Activated CD4-positive, alpha-beta T cell treated with anti-CD3 and anti-CD28 coated beads, Interleukin-2, Interleukin-6, amounts not matched to agents 100 ng/mL and 50 ng/mL, durations not matched to agents 16 hours and 8 hours (primary cell): ENCODE measurements at regions not wholly inside any gene's neighbourhood (a gene's known extent, or its start where the extent isn't known, plus 50 kb on each side); places are given as distances from the start of the nearest gene placed in this dataset.
A peak's percentile ranks its signal among the peaks of the same experiment; 100 is the strongest.

ENCODE experiments used
- DNase-seq: peaks from one replicate; pipeline ENCODE4 v3.0.0-alpha.2; 2020

GRCh38 chr2:152861349-152861942 lies 143.0 kb downstream of the ARL6IP6 start:
- peak; percentile 35 for DNase-seq

- DNase-seq = no peak
Observed at GRCh38 chr2:152858594-152859265, 140.3 kb downstream of the ARL6IP6 start.

GRCh38 chr2:152846697-152847470 lies 128.5 kb downstream of the ARL6IP6 start:
- no peak for DNase-seq

DNA sequence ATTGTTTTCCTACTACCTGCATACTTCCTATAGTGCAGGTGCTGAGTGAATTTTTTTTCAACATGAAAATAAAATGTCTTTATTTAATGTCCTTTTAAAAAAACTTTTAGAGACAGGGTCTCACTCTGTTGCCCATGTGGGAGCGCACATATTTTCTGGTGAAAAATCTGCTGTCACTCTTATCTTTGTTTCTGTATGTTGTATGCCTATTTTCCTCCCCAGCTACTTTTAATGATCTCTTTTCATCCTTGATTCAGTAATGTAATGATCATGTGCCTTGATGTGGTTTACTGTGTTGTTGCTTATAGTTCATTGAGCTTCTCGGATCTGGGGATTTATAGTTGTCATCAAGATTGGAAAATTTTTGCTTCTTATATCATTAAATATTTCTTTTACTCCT lies 117.3 kb downstream of the ARL6IP6 start:
- DNase-seq = no peak

GRCh38 chr2:152827944-152828343 lies 109.5 kb downstream of the ARL6IP6 start:
- DNase-seq = no peak

- DNase-seq = no peak
Observed at GRCh38 chr2:152826581-152827279, 108.3 kb downstream of the ARL6IP6 start.

DNA sequence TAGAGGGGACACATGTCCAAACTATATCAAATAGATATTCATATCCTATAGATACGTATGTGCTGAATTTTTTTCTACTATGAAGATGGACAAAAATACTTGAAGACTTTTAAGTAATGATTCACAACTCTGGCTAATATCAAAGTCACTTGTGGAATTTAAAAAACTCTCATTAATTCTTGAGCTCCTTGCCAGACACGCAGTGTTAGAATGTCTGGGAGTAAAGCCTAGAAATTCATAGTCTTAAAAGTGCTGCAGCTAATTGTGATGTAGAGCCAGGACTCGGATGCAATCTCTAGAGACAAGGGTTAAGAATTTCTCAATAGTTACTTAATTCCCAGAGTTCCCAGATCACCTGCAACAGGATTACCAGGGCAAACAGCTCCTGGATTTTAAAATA lies 107.4 kb downstream of the ARL6IP6 start:
- no peak for DNase-seq

DNA sequence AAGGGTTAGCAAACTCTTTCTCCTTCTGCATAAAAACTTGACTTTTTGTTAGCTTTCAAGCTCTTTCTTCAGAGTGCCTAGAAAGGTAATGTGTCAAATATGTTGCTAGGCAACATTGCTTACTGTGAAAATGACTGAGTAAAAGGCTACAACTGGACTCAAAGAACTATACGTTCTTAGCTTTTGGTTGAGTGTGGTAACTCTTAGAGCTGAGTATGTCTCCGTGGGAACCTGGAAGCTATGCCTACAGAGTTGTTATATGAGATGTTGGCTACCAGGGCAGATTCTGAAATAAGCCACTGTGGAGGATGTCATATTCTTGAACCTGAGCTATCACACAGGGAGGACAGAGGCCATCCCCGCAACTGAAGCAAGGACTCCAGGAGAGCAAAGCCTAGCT lies 105.5 kb downstream of the ARL6IP6 start:
- DNase-seq = no peak

DNA sequence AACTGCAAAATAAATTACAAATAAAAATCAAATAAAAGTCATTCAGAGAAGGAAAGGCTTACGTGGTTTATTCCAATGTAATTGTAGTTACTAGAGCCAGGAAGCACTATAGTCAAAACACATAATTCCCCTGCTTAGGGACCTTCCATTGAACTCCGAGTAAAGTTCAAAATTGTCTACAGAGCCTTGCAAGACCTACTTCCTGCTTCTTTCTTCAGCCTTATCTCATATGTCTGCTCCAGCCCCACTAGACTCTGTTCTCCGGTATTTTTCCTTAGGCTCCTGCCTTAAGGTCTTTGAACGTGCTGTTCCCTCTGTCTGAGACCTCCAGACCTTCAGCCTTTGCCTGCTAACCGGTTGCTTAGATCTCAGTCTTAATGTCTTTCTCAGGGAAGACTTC lies 104.3 kb downstream of the ARL6IP6 start:
- DNase-seq = no peak

- no peak for DNase-seq
Observed at GRCh38 chr2:152820048-152820447, 101.6 kb downstream of the ARL6IP6 start.

- DNase-seq = no peak
Observed at GRCh38 chr2:152815634-152816257, 97.3 kb downstream of the ARL6IP6 start.

DNA sequence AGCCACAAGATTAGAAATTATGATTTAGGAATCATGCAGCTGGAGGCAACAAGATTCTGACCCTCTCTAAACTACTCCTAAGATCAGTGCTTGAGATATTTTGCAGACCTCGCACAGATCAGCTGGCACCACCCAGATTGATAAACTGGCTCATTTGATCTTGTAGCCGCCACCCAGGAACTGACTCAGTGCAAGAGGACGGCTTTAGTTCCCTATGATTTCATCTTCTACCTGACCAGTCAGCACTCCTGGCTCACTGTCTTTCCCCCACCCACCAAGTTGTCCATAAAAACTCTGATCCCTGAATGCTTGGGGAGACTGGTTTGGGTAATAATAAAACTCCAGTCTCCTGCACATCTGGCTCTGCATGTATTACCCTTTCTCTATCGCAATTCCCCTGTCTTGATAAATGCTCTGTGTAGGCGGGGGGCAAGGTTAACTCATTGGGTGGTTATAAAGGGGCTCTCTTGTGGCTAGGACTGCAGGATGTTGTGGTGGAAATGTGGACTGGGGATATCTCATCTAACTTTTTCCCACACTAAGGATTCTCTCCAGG lies 96.1 kb downstream of the ARL6IP6 start:
- no peak for DNase-seq

- DNase-seq = no peak
Observed at GRCh38 chr2:152813351-152813750, 94.9 kb downstream of the ARL6IP6 start.
